GM23338 (cell line): ENCODE measurements at regions not wholly inside any gene's neighbourhood (a gene's known extent, or its start where the extent isn't known, plus 50 kb on each side); places are given as distances from the start of the nearest gene placed in this dataset.
A peak's percentile ranks its signal among the peaks of the same experiment; 100 is the strongest.

Source experiments
- ATAC-seq: fragments of 200-7000 bp; cut with Tn5 transposase; 3 replicates; pipeline ENCODE4 v1.9.1; 2020
- DNase-seq: peaks from one replicate; pipeline ENCODE4 v3.0.0-alpha.2; 2015; ENCODE audit warnings: low spot score
- H2AFZ ChIP-seq: fragments of 200-600 bp; sonication (generic); 2 replicates; pipeline ENCODE4 v1.8.0; 2016; ENCODE audit warnings: antibody characterized with exemption, mild to moderate bottlenecking, moderate library complexity
- H3F3A ChIP-seq: fragments of 200-600 bp; sonication (generic); replicated peaks from 2 replicates; pipeline ENCODE4 v1.8.0; 2017; ENCODE audit warnings: antibody characterized with exemption, mixed run types, low read depth
- H3K27ac ChIP-seq: fragments of 200-600 bp; sonication (generic); 2 replicates; pipeline ENCODE4 v1.6.1; 2016; ENCODE audit warnings: low read depth
- H3K27me3 ChIP-seq: fragments of 200-600 bp; sonication (generic); 2 replicates; pipeline ENCODE4 v1.8.0; 2016; ENCODE audit warnings: mild to moderate bottlenecking, mixed run types, moderate library complexity; ENCODE audit not compliant: insufficient read depth
- H3K36me3 ChIP-seq: fragments of 200-600 bp; sonication (generic); 2 replicates; pipeline ENCODE4 v1.8.0; 2016; ENCODE audit warnings: mild to moderate bottlenecking; ENCODE audit not compliant: insufficient read depth
- H3K4me1 ChIP-seq: fragments of 200-600 bp; sonication (generic); 2 replicates; pipeline ENCODE4 v1.8.0; 2016; ENCODE audit warnings: mild to moderate bottlenecking, moderate library complexity; ENCODE audit not compliant: insufficient read depth
- H3K4me2 ChIP-seq: fragments of 200-600 bp; sonication (generic); 2 replicates; pipeline ENCODE4 v1.7.1; 2017; ENCODE audit warnings: mixed run types
- H3K4me3 ChIP-seq: fragments of 200-600 bp; sonication (generic); 2 replicates; pipeline ENCODE4 v1.6.1; 2016; ENCODE audit warnings: mixed run types
- H3K79me2 ChIP-seq: fragments of 200-600 bp; sonication (generic); replicated peaks from 2 replicates; pipeline ENCODE4 v1.8.0; 2017; ENCODE audit warnings: mild to moderate bottlenecking; ENCODE audit not compliant: insufficient read depth
- H3K9me2 ChIP-seq: fragments of 200-600 bp; sonication (generic); 2 replicates; pipeline ENCODE4 v1.8.0; 2017; ENCODE audit not compliant: insufficient read depth
- H4K20me1 ChIP-seq: fragments of 200-600 bp; sonication (generic); replicated peaks from 2 replicates; pipeline ENCODE4 v1.8.0; 2017; ENCODE audit warnings: mild to moderate bottlenecking; ENCODE audit not compliant: insufficient read depth
- H3K27ac Mint-ChIP-seq: 2 replicates; pipeline ENCODE4 v1.8.0; 2020; ENCODE audit warnings: inconsistent platforms, mild to moderate bottlenecking, moderate library complexity, mixed read lengths
- H3K27me3 Mint-ChIP-seq: 3 replicates; pipeline ENCODE4 v1.8.0; 2022; ENCODE audit warnings: low read depth, mild to moderate bottlenecking, moderate library complexity, mixed read lengths, inconsistent platforms; ENCODE audit not compliant: insufficient read depth, poor library complexity
- H3K36me3 Mint-ChIP-seq: 3 replicates; pipeline ENCODE4 v1.8.0; 2021; ENCODE audit warnings: low read depth, mild to moderate bottlenecking, inconsistent platforms, moderate library complexity, mixed read lengths
- H3K4me1 Mint-ChIP-seq: 3 replicates; pipeline ENCODE4 v1.8.0; 2020; ENCODE audit warnings: mild to moderate bottlenecking, inconsistent platforms, mixed read lengths
- H3K4me3 Mint-ChIP-seq: 3 replicates; pipeline ENCODE4 v1.8.0; 2021; ENCODE audit warnings: moderate library complexity, mild to moderate bottlenecking, inconsistent platforms, mixed read lengths
- H3K9me3 Mint-ChIP-seq: 3 replicates; pipeline ENCODE4 v1.8.0; 2020; ENCODE audit warnings: moderate library complexity, mild to moderate bottlenecking, inconsistent platforms, mixed read lengths
- EZH2phosphoT487 ChIP-seq: fragments of 200-600 bp; sonication (generic); IDR thresholded peaks from one replicate; pipeline ENCODE4 v1.8.1; 2018; ENCODE audit warnings: antibody characterized with exemption; ENCODE audit not compliant: unreplicated experiment
- REST ChIP-seq: IDR thresholded peaks from one replicate; pipeline ENCODE4 v1.6.1; 2018; ENCODE audit warnings: antibody characterized with exemption; ENCODE audit not compliant: unreplicated experiment
- ZNF114 ChIP-seq: fragments of 250-450 bp; sonication (Bioruptor Pico); IDR thresholded peaks from 2 replicates; pipeline ENCODE4 v1.5.0; 2020; ENCODE audit warnings: mild to moderate bottlenecking, moderate library complexity
- ZNF331 ChIP-seq: fragments of 250-450 bp; sonication (Bioruptor Pico); IDR thresholded peaks from 2 replicates; pipeline ENCODE4 v1.5.0; 2020; ENCODE audit warnings: low read depth, mild to moderate bottlenecking, moderate library complexity
- ZNF462 ChIP-seq: fragments of 250-450 bp; sonication (Bioruptor Pico); IDR thresholded peaks from 2 replicates; pipeline ENCODE4 v1.5.0; 2020; ENCODE audit warnings: mild to moderate bottlenecking, moderate library complexity

GRCh38 chr15:63449731-63450130 lies 54.7 kb upstream of the USP3 start:
- DNase-seq (peak; percentile 61), ATAC-seq (peak; percentile 88)
- H3K27me3 Mint-ChIP-seq: peaks cover 3% of the 10 kb centered on the region
- Histone ChIP-seq H3K36me3 (no peaks in the 10 kb centered on the region), H3K79me2 (no peaks in the 10 kb centered on the region), H3K4me3 (no peak overlapping the region), H3K27ac (no peak overlapping the region), H4K20me1 (no peaks in the 10 kb centered on the region), H2AFZ (peak overlapping the region; percentile 94), H3K4me1 (peaks cover 24% of the 10 kb centered on the region), H3K27me3 (no peaks in the 10 kb centered on the region), H3F3A (no peaks in the 10 kb centered on the region), H3K4me2 (peak overlapping the region; percentile 63; the same call in 1 of the 2 replicates), H3K9me2 (no peaks in the 10 kb centered on the region)
- H3K4me3 Mint-ChIP-seq: no peak overlapping the region
- H3K4me1 Mint-ChIP-seq: peaks cover 25% of the 10 kb centered on the region
- no peaks in the 10 kb centered on the region for H3K36me3 Mint-ChIP-seq
- H3K9me3 Mint-ChIP-seq: no peaks in the 10 kb centered on the region
- TF ChIP-seq ZNF462 (CRISPR knock-in tag) (no peak), EZH2phosphoT487 (no peak), ZNF331 (CRISPR knock-in tag) (no peak), REST (no peak), ZNF114 (CRISPR knock-in tag) (no peak)
- peak overlapping the region; percentile 70; the same call in 1 of the 2 replicates for H3K27ac Mint-ChIP-seq
